ENCODE measurements at regions not wholly inside any gene's neighbourhood (a gene's known extent, or its start where the extent isn't known, plus 50 kb on each side); places are given as distances from the start of the nearest gene placed in this dataset.
"Not testable (repeated sequence)": the region's sequence is repeated elsewhere in the genome, so short reads cannot be mapped to it uniquely, and the experiment has no call there.

DNA sequence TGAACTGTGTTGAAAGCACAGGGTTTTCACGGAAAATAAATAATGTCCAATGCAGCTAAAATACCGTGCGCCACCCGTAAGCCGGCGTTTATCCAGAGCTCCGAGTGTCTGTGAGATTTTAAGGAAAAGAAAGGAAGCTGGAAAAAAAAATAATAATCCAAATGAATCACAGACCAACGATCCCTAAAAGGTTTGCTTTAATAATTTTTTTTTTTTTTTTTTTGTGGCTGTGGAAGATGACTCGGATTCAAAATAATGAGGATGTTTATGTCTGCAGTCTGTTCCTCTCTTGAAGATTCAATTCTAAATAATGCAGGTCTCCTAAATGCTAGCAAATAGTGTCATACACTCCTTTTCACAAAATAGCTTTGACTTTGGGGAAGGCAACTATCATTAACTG lies 84.6 kb upstream of the PPP2R3B start:
- POLR2A ChIA-PET, result no interaction called here
- CTCF ChIA-PET, result no interaction called here
- TF ChIP-seq NFRKB (IDR thresholded peaks at IDR 0.05) (no peak), HDGF (IDR thresholded peaks at IDR 0.05; ENCODE audit: borderline replicate concordance) (no peak), ZNF384 (IDR thresholded peaks at IDR 0.05) (no peak), BHLHE40 (IDR thresholded peaks at IDR 0.05; ENCODE audit: borderline replicate concordance) (no peak), SP1 (IDR thresholded peaks at IDR 0.05) (no peak), CTBP1 (IDR thresholded peaks at IDR 0.05; ENCODE audit: borderline replicate concordance) (no peak), FOXK2 (IDR thresholded peaks at IDR 0.05) (no peak), SUZ12 (IDR thresholded peaks at IDR 0.05) (no peak), TARDBP (IDR thresholded peaks at IDR 0.05) (no peak), ELF4 (IDR thresholded peaks at IDR 0.05) (no peak), FOXA1 (IDR thresholded peaks at IDR 0.05) (no peak), LEF1 (IDR thresholded peaks at IDR 0.05; ENCODE audit: borderline replicate concordance) (no peak)
- DNase-seq (ENCODE audit: extremely low spot score), result no peak

DNA sequence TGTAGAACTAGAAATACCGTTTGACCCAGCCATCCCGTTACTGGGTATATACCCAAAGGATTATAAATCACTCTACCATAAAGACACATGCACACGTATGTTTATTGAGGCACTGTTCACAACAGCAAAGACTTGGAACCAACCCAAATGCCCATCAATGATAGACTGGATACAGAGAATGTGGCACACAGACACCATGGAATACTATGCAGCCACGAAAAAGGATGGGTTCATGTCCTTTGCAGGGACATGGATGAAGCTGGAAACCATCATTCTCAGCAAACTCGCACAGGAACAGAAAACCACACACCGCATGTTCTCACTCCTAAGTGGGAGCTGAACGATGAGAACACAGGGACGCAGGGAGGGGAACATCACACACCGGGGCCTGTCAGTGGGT lies 85.6 kb upstream of the PPP2R3B start:
- CTCF ChIA-PET; DNase-seq (ENCODE audit: extremely low spot score); POLR2A ChIA-PET: not testable (repeated sequence)

DNA sequence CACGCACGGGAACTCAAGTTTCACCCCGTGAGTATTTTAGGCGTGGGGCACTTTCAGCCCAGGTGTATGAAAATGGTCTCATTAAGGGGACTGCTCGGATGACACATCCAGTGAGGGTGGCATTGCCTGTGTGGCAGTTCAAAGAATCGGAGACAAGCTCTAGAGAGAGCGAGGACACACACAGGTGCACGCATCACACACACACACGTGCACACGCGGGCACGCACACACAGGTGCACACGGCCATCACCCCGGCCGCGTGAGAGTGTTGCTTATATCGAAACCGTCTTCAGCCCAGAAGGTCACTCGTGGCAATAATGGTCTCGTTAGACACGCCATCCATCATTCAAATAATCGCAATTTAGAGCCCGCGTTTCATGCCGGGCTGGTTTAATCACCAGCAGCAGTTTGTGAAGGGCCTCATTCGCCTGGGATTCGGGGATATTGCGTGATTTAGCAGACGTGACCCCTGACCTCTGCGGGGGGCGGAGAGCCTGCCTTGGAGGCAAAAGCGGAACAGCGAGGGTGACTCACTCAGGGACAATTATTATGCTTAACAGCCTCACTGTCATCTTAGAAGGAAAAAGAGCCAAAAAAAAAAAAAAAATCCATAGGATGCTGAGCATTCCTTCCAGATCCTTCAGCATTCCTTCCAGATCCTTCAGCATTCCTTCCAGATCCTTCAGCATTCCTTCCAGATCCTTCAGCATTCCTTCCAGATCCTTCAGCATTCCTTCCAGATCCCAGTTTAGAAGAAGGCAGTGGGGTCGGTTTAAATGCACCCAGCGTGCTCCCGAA lies 89.4 kb upstream of the PPP2R3B start:
- TF ChIP-seq SUZ12 (IDR thresholded peaks at IDR 0.05) (no peak), FOXK2 (IDR thresholded peaks at IDR 0.05) (no peak), BHLHE40 (IDR thresholded peaks at IDR 0.05; ENCODE audit: borderline replicate concordance) (no peak), LEF1 (IDR thresholded peaks at IDR 0.05; ENCODE audit: borderline replicate concordance) (no peak), ZNF384 (IDR thresholded peaks at IDR 0.05) (no peak), HDGF (IDR thresholded peaks at IDR 0.05; ENCODE audit: borderline replicate concordance) (no peak), FOXA1 (IDR thresholded peaks at IDR 0.05) (no peak)
- no peak for DNase-seq (ENCODE audit: extremely low spot score)

DNA sequence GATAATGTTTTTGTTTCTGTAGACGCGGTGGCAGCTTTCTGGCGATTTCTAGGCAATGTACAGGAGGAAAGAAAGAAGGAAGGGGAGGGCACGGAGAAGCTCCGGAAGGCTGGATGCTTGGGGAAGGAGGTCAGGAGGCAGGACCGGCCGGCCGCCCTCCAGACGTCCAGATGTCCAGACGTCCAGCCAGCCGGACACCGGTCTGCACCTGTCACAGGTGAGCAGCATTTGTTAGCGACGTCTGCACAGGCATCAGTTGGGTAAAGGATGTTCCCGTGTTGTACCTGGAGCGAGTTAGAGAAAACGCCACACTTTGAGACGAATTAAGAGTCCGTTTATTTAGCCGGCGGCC lies 90.0 kb upstream of the PPP2R3B start:
- TF ChIP-seq ZNF384 (IDR thresholded peaks at IDR 0.05) (no peak), CTBP1 (IDR thresholded peaks at IDR 0.05; ENCODE audit: borderline replicate concordance) (no peak), PKNOX1 (IDR thresholded peaks at IDR 0.05) (no peak), BHLHE40 (IDR thresholded peaks at IDR 0.05; ENCODE audit: borderline replicate concordance) (no peak), NFRKB (IDR thresholded peaks at IDR 0.05) (no peak), LEF1 (IDR thresholded peaks at IDR 0.05; ENCODE audit: borderline replicate concordance) (no peak), ARNT (IDR thresholded peaks at IDR 0.05) (no peak), L3MBTL2 (conservative IDR thresholded peaks at IDR 0.05) (no peak), SUZ12 (IDR thresholded peaks at IDR 0.05) (no peak), FOXA1 (IDR thresholded peaks at IDR 0.05) (no peak), TARDBP (IDR thresholded peaks at IDR 0.05) (no peak), HDGF (IDR thresholded peaks at IDR 0.05; ENCODE audit: borderline replicate concordance) (no peak), FOXM1 (IDR thresholded peaks at IDR 0.05; ENCODE audit: borderline replicate concordance) (no peak), SP1 (IDR thresholded peaks at IDR 0.05) (no peak), FOXK2 (IDR thresholded peaks at IDR 0.05) (no peak), ELF4 (IDR thresholded peaks at IDR 0.05) (no peak)
- POLR2A ChIA-PET, result no interaction called here
- CTCF ChIA-PET, result no interaction called here
- DNase-seq (ENCODE audit: extremely low spot score), result no peak

More for the DNA sequence above, 89.4 kb upstream of the PPP2R3B start:
- POLR2A ChIA-PET, result no interaction called here
- CTCF ChIA-PET, result no interaction called here

GRCh38 chrX:477441-478012 lies 90.8 kb upstream of the PPP2R3B start:
- POLR2A ChIA-PET, result no interaction called here
- no peak for DNase-seq (ENCODE audit: extremely low spot score)
- TF ChIP-seq FOXM1 (IDR thresholded peaks at IDR 0.05; ENCODE audit: borderline replicate concordance) (no peak), NFRKB (IDR thresholded peaks at IDR 0.05) (no peak), CTBP1 (IDR thresholded peaks at IDR 0.05; ENCODE audit: borderline replicate concordance) (no peak), ARNT (IDR thresholded peaks at IDR 0.05) (no peak), L3MBTL2 (conservative IDR thresholded peaks at IDR 0.05) (no peak), FOXK2 (IDR thresholded peaks at IDR 0.05) (no peak), HDGF (IDR thresholded peaks at IDR 0.05; ENCODE audit: borderline replicate concordance) (no peak), SUZ12 (IDR thresholded peaks at IDR 0.05) (no peak), SP1 (IDR thresholded peaks at IDR 0.05) (no peak), FOXA1 (IDR thresholded peaks at IDR 0.05) (no peak), LEF1 (IDR thresholded peaks at IDR 0.05; ENCODE audit: borderline replicate concordance) (no peak), BHLHE40 (IDR thresholded peaks at IDR 0.05; ENCODE audit: borderline replicate concordance) (no peak), ELF4 (IDR thresholded peaks at IDR 0.05) (no peak), TARDBP (IDR thresholded peaks at IDR 0.05) (no peak), ZNF384 (IDR thresholded peaks at IDR 0.05) (no peak), PKNOX1 (IDR thresholded peaks at IDR 0.05) (no peak)
- CTCF ChIA-PET, result no interaction called here

DNA sequence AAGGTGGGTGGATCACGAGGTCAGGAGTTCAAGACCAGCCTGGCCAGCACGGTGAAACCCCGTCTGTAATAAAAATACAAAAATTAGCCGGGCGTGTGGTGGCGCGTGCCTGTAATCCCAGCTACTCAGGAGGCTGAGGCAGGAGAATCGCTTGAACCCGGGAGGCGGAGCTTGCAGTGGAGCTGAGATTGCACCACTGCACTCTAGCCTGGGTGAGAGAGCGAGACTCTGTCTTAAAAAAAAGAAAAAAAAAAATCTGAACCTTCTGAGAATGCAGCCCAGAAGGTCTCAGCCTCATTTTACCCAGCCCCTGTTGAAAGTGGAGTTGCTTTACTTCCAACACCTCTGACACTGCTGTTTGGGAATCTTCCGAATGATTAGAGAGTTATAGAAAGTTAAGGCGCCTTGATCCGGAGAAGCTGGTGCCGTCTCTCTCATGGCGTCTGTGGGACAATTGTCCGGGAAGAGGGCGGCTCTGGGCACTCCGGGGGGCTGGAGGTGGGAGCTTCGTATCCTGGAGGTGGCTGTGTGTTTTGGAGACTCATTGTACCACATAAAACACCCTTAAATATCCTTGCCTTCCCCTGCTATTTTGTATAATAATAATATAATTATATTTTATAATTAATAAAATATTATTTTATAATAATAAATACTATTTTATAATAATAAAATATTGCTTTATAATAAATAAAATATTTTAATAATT lies 92.7 kb upstream of the PPP2R3B start:
- POLR2A ChIA-PET, result no interaction called here
- CTCF ChIA-PET, result no interaction called here
- no peak for DNase-seq (ENCODE audit: extremely low spot score)
- TF ChIP-seq FOXM1 (IDR thresholded peaks at IDR 0.05; ENCODE audit: borderline replicate concordance), result no peak
- no peak for TF ChIP-seq L3MBTL2 (conservative IDR thresholded peaks at IDR 0.05)
- no peak for TF ChIP-seq HDGF (IDR thresholded peaks at IDR 0.05; ENCODE audit: borderline replicate concordance)
- no peak for TF ChIP-seq ZNF384 (IDR thresholded peaks at IDR 0.05)

All from HEK293T (cell line).